SK-N-SH (cell line): ENCODE measurements at regions not wholly inside any gene's neighbourhood (a gene's known extent, or its start where the extent isn't known, plus 50 kb on each side); places are given as distances from the start of the nearest gene placed in this dataset.

Source experiments
- CTCF ChIA-PET: fragments of 300-600, 350-600 bp; formaldehyde crosslinking; extraction: SDS; loops from one replicate; lab custom pipeline; 2021; lab: Yijun Ruan, JAX
- POLR2A ChIA-PET: fragments of 350-600 bp; sonication (Branson Sonifier 250); formaldehyde crosslinking; extraction: SDS; loops from one replicate; lab custom pipeline; 2020; ENCODE audit warnings: antibody characterized with exemption, inconsistent platforms; lab: Yijun Ruan, JAX
- DNase-seq: peaks from one replicate; pipeline ENCODE4 v3.0.0; 2012
- H2AFZ ChIP-seq: fragments of 200-600 bp; sonication (generic); 2 replicates; pipeline ENCODE4 v1.8.1; 2016; ENCODE audit warnings: antibody characterized with exemption, mild to moderate bottlenecking, low read depth
- H3F3A ChIP-seq: fragments of 200-600 bp; sonication (generic); replicated peaks from 2 replicates; pipeline ENCODE3; 2016; ENCODE audit warnings: antibody characterized with exemption, mild to moderate bottlenecking; ENCODE audit not compliant: insufficient read depth
- H3K27ac ChIP-seq, 2 experiments: fragments of 200-500 bp in 1 of 2; fragments of 200-600 bp in 1 of 2; sonication (Bioruptor generic) in 1 of 2; sonication (generic), shearing (Covaris generic) in 1 of 2; 2 replicates each; pipeline versions ENCODE4 v1.5.1 to v1.6.1; 2014 to 2016; ENCODE audit warnings: low read depth in 2 of 2, inconsistent platforms in 1 of 2, low read length in 1 of 2, mild to moderate bottlenecking in 1 of 2, mixed read lengths in 1 of 2
- H3K27me3 ChIP-seq: fragments of 200-600 bp; sonication (generic), shearing (Covaris generic); 2 replicates; pipeline ENCODE4 v1.6.1; 2016; ENCODE audit warnings: mixed run types; ENCODE audit not compliant: insufficient read depth
- H3K36me3 ChIP-seq, 2 experiments: fragments of 200-500 bp in 1 of 2; fragments of 200-600 bp in 1 of 2; sonication (Bioruptor generic) in 1 of 2; sonication (generic) in 1 of 2; replicated peaks in 1 of 2; 2 replicates each; pipeline versions ENCODE3 to v1.5.1; 2014 to 2016; ENCODE audit warnings: low read length in 1 of 2, mild to moderate bottlenecking in 1 of 2; ENCODE audit not compliant: insufficient read depth in 2 of 2, control insufficient read depth in 1 of 2
- H3K4me1 ChIP-seq, 2 experiments: fragments of 200-500 bp in 1 of 2; fragments of 200-600 bp in 1 of 2; sonication (Bioruptor generic) in 1 of 2; sonication (generic), shearing (Covaris generic) in 1 of 2; 2 replicates each; pipeline versions ENCODE4 v1.5.1 to v1.6.1; 2014 to 2016; ENCODE audit warnings: low read depth in 1 of 2, low read length in 1 of 2, mixed run types in 1 of 2; ENCODE audit not compliant: insufficient read depth in 2 of 2, control insufficient read depth in 1 of 2
- H3K4me2 ChIP-seq: fragments of 200-600 bp; sonication (generic), shearing (Covaris generic); 2 replicates; pipeline ENCODE4 v1.6.1; 2017; ENCODE audit warnings: mixed run types
- H3K4me3 ChIP-seq, 2 experiments: fragments of 200-500 bp in 1 of 2; fragments of 200-600 bp in 1 of 2; sonication (Bioruptor generic) in 1 of 2; sonication (generic), shearing (Covaris generic) in 1 of 2; 2 replicates each; pipeline versions ENCODE4 v1.5.1 to v1.8.1; 2014 to 2016; ENCODE audit warnings: low read depth in 2 of 2, inconsistent platforms in 1 of 2, low read length in 1 of 2, mild to moderate bottlenecking in 1 of 2, mixed read lengths in 1 of 2, moderate library complexity in 1 of 2
- H3K79me2 ChIP-seq: fragments of 200-600 bp; sonication (generic); 2 replicates; pipeline ENCODE4 v1.8.1; 2017; ENCODE audit warnings: mild to moderate bottlenecking; ENCODE audit not compliant: insufficient read depth
- H3K9ac ChIP-seq: fragments of 200-600 bp; sonication (generic); 2 replicates; pipeline ENCODE4 v1.6.1; 2017; ENCODE audit warnings: mixed run types
- H3K9me2 ChIP-seq: fragments of 200-600 bp; sonication (generic); 2 replicates; pipeline ENCODE4 v1.6.1; 2017; ENCODE audit warnings: mixed run types
- H3K9me3 ChIP-seq: fragments of 200-600 bp; sonication (generic); 2 replicates; pipeline ENCODE4 v1.6.1; 2017; ENCODE audit warnings: mixed run types, mild to moderate bottlenecking, moderate library complexity
- H4K20me1 ChIP-seq: fragments of 200-600 bp; sonication (generic); 2 replicates; pipeline ENCODE4 v1.6.1; 2017; ENCODE audit warnings: mild to moderate bottlenecking, mixed run types; ENCODE audit not compliant: insufficient read depth
- EP300 ChIP-seq, 2 experiments: IDR thresholded peaks; 2 replicates each; pipeline versions ENCODE4 v1.4.0 to v1.6.1; 2012; ENCODE audit warnings: borderline replicate concordance in 1 of 2, low read depth in 1 of 2, low read length in 1 of 2
- FOSL2 ChIP-seq: IDR thresholded peaks from 2 replicates; pipeline ENCODE4 v1.4.0; 2012; ENCODE audit warnings: low read depth, mild to moderate bottlenecking, moderate library complexity, borderline replicate concordance
- FOXM1 ChIP-seq: IDR thresholded peaks from 2 replicates; pipeline ENCODE4 v1.4.0; 2012; ENCODE audit warnings: low read depth, mild to moderate bottlenecking
- GATA2 ChIP-seq: sonication (generic); formaldehyde crosslinking; IDR thresholded peaks from 2 replicates; pipeline ENCODE4 v1.5.0; 2020; ENCODE audit warnings: mild to moderate bottlenecking, missing genetic modification reagents
- MXI1 ChIP-seq: IDR thresholded peaks from 2 replicates; pipeline ENCODE4 v1.6.1; 2012; ENCODE audit warnings: mild to moderate bottlenecking, low read depth, low read length, improper control_type of control experiment
- NFIC ChIP-seq: IDR thresholded peaks from 2 replicates; pipeline ENCODE4 v1.4.0; 2012; ENCODE audit warnings: borderline replicate concordance
- PBX3 ChIP-seq: IDR thresholded peaks from 2 replicates; pipeline ENCODE4; 2012
- RCOR1 ChIP-seq: fragments of 150-350 bp; IDR thresholded peaks from 2 replicates; pipeline ENCODE4 v1.6.1; 2017; ENCODE audit warnings: antibody characterized with exemption, low read length
- RFX5 ChIP-seq: IDR thresholded peaks from 2 replicates; pipeline ENCODE4 v1.6.1; 2012; ENCODE audit warnings: mild to moderate bottlenecking, improper control_type of control experiment, low read length
- SMC3 ChIP-seq: IDR thresholded peaks from 2 replicates; pipeline ENCODE4 v1.6.1; 2012; ENCODE audit warnings: low read depth, low read length, improper control_type of control experiment
- TAF1 ChIP-seq: IDR thresholded peaks from 2 replicates; pipeline ENCODE4 v1.6.1; 2012; ENCODE audit warnings: low read depth, mild to moderate bottlenecking, low read length, moderate library complexity, borderline replicate concordance
- YY1 ChIP-seq: IDR thresholded peaks from 2 replicates; pipeline ENCODE4 v1.4.0; 2012; ENCODE audit warnings: low read depth, mild to moderate bottlenecking
- WGBS: methylation state at CpG from one replicate; pipeline ENCODE4 v1.1.6; 2017; ENCODE audit warnings: low lambda C conversion rate; 5-methylcytosine and 5-hydroxymethylcytosine counted together

GRCh38 chr5:176741561-176742211, 68.7 kb upstream of the UNC5A start:
- no peaks in the 10 kb centered on the region for H3F3A ChIP-seq
- no peaks in the 10 kb centered on the region for H3K9me2 ChIP-seq
- ChIA-PET POLR2A (no interaction called here), CTCF (interaction anchor here (1.5 kb wide), 1 partner anchor 81 kb away, joined by 7 read pairs; no protein-coding TSS in a partner anchor)
- H4K20me1 ChIP-seq, result no peaks in the 10 kb centered on the region
- H3K27me3 ChIP-seq, result no peaks in the 10 kb centered on the region
- H3K27ac ChIP-seq, result no peak overlapping the region
- no peaks in the 10 kb centered on the region for H3K9me3 ChIP-seq
- no peak overlapping the region for H2AFZ ChIP-seq
- 63% methylated on average over 6 of the region's 11 CpGs for WGBS
- TF ChIP-seq GATA2 (CRISPR knock-in tag) (no peak), RFX5 (no peak), PBX3 (no peak), NFIC (no peak), MXI1 (no peak)
- H3K79me2 ChIP-seq, result no peaks in the 10 kb centered on the region
- H3K36me3 ChIP-seq, result no peaks in the 10 kb centered on the region
- no peak overlapping the region for H3K9ac ChIP-seq
- no peak overlapping the region for H3K4me2 ChIP-seq
- no peak overlapping the region for H3K4me3 ChIP-seq
- DNase-seq, result peak; percentile 52
- H3K4me1 ChIP-seq, result peaks cover 0 to 48% of the 10 kb centered on the region in 2 experiments; a peak in 2 of 4 replicates

GRCh38 chr5:176742246-176743105, 67.9 kb upstream of the UNC5A start:
- no peak overlapping the region for H3K9ac ChIP-seq
- POLR2A ChIA-PET, result no interaction called here
- H3K4me3 ChIP-seq, result no peak overlapping the region
- WGBS, result 61% methylated on average over 10 of the region's 10 CpGs
- no peaks in the 10 kb centered on the region for H3K79me2 ChIP-seq
- H3K4me1 ChIP-seq, result peaks cover 0 to 40% of the 10 kb centered on the region in 2 experiments; a peak in 2 of 4 replicates
- no peak overlapping the region for H3K27ac ChIP-seq
- TF ChIP-seq FOSL2, result no peak
- TF ChIP-seq TAF1, result no peak
- no peak for TF ChIP-seq FOXM1
- TF ChIP-seq SMC3, result no peak
- no peak for TF ChIP-seq RCOR1
- TF ChIP-seq MXI1, result no peak
- no peak for TF ChIP-seq EP300 (IDR thresholded peaks at IDR 0.05; ENCODE audit: borderline replicate concordance in 1 of 2, low read depth in 1 of 2, low read length in 1 of 2)
- TF ChIP-seq YY1, result no peak
- TF ChIP-seq, all 33 proteins: peak for 0
- Histone ChIP-seq H2AFZ (no peak overlapping the region), H3K9me2 (no peaks in the 10 kb centered on the region), H3K36me3 (no peaks in the 10 kb centered on the region), H3K9me3 (no peaks in the 10 kb centered on the region), H3K4me2 (no peak overlapping the region), H3K27me3 (no peaks in the 10 kb centered on the region), H3F3A (no peaks in the 10 kb centered on the region), H4K20me1 (no peaks in the 10 kb centered on the region)
- peak; percentile 22 for DNase-seq
- CTCF ChIA-PET, result no interaction called here
